Smooth muscle cell (in vitro differentiated cells): ENCODE measurements at regions not wholly inside any gene's neighbourhood (a gene's known extent, or its start where the extent isn't known, plus 50 kb on each side); places are given as distances from the start of the nearest gene placed in this dataset.

ENCODE experiments used
- DNase-seq: peaks from one replicate; lab custom pipeline; 2025; ENCODE audit not compliant: unreplicated experiment; lab: John Stamatoyannopoulos, UW
- H2AFZ ChIP-seq: fragments of 200-600 bp; sonication (generic); 2 replicates; pipeline ENCODE4 v1.6.0; 2016; ENCODE audit warnings: antibody characterized with exemption, low read depth, mild to moderate bottlenecking
- H3F3A ChIP-seq: fragments of 200-600 bp; sonication (generic); 2 replicates; pipeline ENCODE4 v1.6.0; 2017; ENCODE audit warnings: antibody characterized with exemption, low read depth
- H3K27ac ChIP-seq: fragments of 200-600 bp; sonication (generic); 2 replicates; pipeline ENCODE4 v1.5.1; 2016; ENCODE audit warnings: low read depth, mild to moderate bottlenecking
- H3K27me3 ChIP-seq: fragments of 200-600 bp; sonication (generic); 2 replicates; pipeline ENCODE4 v1.6.1; 2016; ENCODE audit warnings: low read depth, mild to moderate bottlenecking
- H3K36me3 ChIP-seq: fragments of 200-600 bp; sonication (generic); 2 replicates; pipeline ENCODE4 v1.5.1; 2016; ENCODE audit warnings: low read depth
- H3K4me1 ChIP-seq: fragments of 200-600 bp; sonication (generic); 2 replicates; pipeline ENCODE4 v1.5.1; 2016; ENCODE audit warnings: low read depth
- H3K4me2 ChIP-seq: fragments of 200-600 bp; sonication (generic); 2 replicates; pipeline ENCODE4 v1.6.0; 2016; ENCODE audit warnings: mild to moderate bottlenecking
- H3K4me3 ChIP-seq: fragments of 200-600 bp; sonication (generic); 2 replicates; pipeline ENCODE4 v1.5.1; 2016; ENCODE audit warnings: mild to moderate bottlenecking
- H3K79me2 ChIP-seq: fragments of 200-600 bp; sonication (generic); 2 replicates; pipeline ENCODE4 v1.6.0; 2016; ENCODE audit warnings: low read depth, mild to moderate bottlenecking
- H3K9ac ChIP-seq: fragments of 200-600 bp; sonication (generic); 2 replicates; pipeline ENCODE4 v1.6.0; 2016; ENCODE audit warnings: low read depth
- H3K9me3 ChIP-seq: fragments of 200-600 bp; sonication (generic); replicated peaks from 2 replicates; pipeline ENCODE4 v1.5.1; 2016; ENCODE audit warnings: low read depth
- H4K20me1 ChIP-seq: fragments of 200-600 bp; sonication (generic); 2 replicates; pipeline ENCODE4 v1.6.0; 2016; ENCODE audit warnings: low read depth
- WGBS: methylation state at CpG from one replicate; pipeline ENCODE4 v1.1.7; 2016; ENCODE audit warnings: low lambda C conversion rate; 5-methylcytosine and 5-hydroxymethylcytosine counted together
- TF ChIP-seq, protein P1 (sequence below): fragments of 200-600 bp; sonication (generic); IDR thresholded peaks from 2 replicates; pipeline ENCODE4 v1.5.1; 2017; ENCODE audit warnings: borderline replicate concordance, mild to moderate bottlenecking, antibody characterized with exemption; ENCODE audit not compliant: insufficient read depth, poor library complexity, severe bottlenecking

DNA sequence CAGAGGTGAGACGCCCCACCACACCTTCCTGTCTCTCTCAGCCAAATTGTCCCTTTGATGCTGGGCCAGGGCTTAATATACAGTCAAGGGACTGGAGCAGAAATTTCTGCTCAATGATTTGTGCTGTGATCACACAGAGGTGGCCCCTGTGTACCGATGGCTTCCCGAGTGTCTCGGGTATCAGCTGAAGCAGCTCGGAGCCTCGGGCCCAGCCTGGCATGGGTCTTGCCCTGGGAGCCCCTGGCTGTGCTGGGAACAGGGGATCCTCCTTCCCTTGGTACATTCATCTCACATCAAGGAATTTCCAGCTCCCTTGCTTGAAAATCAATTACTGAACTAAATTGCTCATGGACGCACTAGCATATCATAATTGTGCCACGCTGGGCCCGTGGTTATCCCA is 148.8 kb upstream of the C1orf174 start:
- TF ChIP-seq, protein P1, sequence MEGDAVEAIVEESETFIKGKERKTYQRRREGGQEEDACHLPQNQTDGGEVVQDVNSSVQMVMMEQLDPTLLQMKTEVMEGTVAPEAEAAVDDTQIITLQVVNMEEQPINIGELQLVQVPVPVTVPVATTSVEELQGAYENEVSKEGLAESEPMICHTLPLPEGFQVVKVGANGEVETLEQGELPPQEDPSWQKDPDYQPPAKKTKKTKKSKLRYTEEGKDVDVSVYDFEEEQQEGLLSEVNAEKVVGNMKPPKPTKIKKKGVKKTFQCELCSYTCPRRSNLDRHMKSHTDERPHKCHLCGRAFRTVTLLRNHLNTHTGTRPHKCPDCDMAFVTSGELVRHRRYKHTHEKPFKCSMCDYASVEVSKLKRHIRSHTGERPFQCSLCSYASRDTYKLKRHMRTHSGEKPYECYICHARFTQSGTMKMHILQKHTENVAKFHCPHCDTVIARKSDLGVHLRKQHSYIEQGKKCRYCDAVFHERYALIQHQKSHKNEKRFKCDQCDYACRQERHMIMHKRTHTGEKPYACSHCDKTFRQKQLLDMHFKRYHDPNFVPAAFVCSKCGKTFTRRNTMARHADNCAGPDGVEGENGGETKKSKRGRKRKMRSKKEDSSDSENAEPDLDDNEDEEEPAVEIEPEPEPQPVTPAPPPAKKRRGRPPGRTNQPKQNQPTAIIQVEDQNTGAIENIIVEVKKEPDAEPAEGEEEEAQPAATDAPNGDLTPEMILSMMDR = no peak
- Histone ChIP-seq H3K9me3 (no peaks in the 10 kb centered on the region), H3F3A (no peaks in the 10 kb centered on the region), H4K20me1 (no peaks in the 10 kb centered on the region), H2AFZ (no peak overlapping the region), H3K9ac (no peak overlapping the region), H3K27me3 (no peaks in the 10 kb centered on the region), H3K4me2 (no peak overlapping the region), H3K4me3 (no peak overlapping the region), H3K36me3 (no peaks in the 10 kb centered on the region), H3K79me2 (no peaks in the 10 kb centered on the region), H3K4me1 (no peaks in the 10 kb centered on the region), H3K27ac (no peak overlapping the region)
- DNase-seq = no peak
- WGBS = 92% methylated on average over 9 of the region's 9 CpGs

DNA sequence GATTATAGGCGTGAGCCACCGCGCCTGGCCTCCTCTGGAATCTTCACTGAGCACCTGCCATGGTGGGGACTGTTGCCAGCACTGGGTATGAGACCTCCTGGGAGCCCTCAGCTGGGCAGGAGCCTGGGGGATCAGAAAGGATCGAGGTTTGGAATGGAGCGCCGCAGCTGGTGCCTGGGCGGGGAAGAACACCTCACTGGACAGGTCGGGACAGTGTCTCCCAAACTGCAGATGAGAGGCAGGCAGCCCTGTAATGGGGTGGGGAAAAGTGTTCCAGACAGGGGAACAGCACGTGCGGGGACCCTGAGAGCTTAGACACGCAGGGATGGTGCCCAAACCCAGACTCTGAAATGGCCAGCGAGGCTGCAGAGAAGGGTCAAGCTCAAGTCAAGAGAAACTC is 150.9 kb upstream of the C1orf174 start:
- Histone ChIP-seq H2AFZ (no peak overlapping the region), H3K9me3 (no peaks in the 10 kb centered on the region), H3K4me3 (no peak overlapping the region), H3K27ac (no peak overlapping the region), H3K27me3 (no peaks in the 10 kb centered on the region), H3K4me1 (no peaks in the 10 kb centered on the region), H3K79me2 (no peaks in the 10 kb centered on the region), H3F3A (no peaks in the 10 kb centered on the region), H3K36me3 (no peaks in the 10 kb centered on the region), H3K4me2 (no peak overlapping the region), H4K20me1 (no peaks in the 10 kb centered on the region), H3K9ac (no peak overlapping the region)
- DNase-seq = no peak
- WGBS = 95% methylated on average over 12 of the region's 12 CpGs
- TF ChIP-seq, protein P1 = no peak

DNA sequence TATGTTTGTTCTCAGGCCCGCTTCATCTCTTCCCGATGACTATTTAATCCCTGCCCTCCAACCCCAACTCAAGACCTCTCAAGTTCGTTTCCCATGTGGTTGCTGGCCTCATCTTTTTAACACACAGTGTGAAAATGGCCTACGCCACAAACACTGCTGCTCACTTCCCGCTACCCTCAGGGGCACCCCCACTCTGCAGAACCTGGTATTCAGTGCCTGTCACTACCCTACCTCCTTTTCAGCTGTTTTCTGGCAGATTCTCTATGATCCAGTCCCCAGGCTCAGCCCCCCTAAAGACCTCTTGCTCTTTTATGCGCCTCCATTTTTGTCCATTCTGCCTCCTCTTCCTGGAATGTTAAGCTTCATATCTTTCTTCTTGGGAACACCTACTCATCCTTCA is 152.6 kb upstream of the C1orf174 start:
- Histone ChIP-seq H3F3A (no peaks in the 10 kb centered on the region), H3K27ac (no peak overlapping the region), H3K27me3 (no peaks in the 10 kb centered on the region), H3K9ac (no peak overlapping the region), H3K4me3 (no peak overlapping the region), H3K4me2 (no peak overlapping the region), H2AFZ (no peak overlapping the region), H3K79me2 (no peaks in the 10 kb centered on the region), H3K36me3 (no peaks in the 10 kb centered on the region), H3K9me3 (no peaks in the 10 kb centered on the region), H3K4me1 (no peaks in the 10 kb centered on the region), H4K20me1 (no peaks in the 10 kb centered on the region)
- TF ChIP-seq, protein P1 = no peak
- no peak for DNase-seq
- 83% methylated on average over 6 of the region's 6 CpGs for WGBS

- no peak overlapping the region for H3K4me2 ChIP-seq
- no peak overlapping the region for H2AFZ ChIP-seq
- WGBS = 85% methylated on average over 8 of the region's 8 CpGs
- H3K4me1 ChIP-seq = no peaks in the 10 kb centered on the region
- H3F3A ChIP-seq = no peaks in the 10 kb centered on the region
- no peak overlapping the region for H3K27ac ChIP-seq
- no peak for DNase-seq
- no peaks in the 10 kb centered on the region for H3K79me2 ChIP-seq
- TF ChIP-seq, protein P1 = no peak
- H4K20me1 ChIP-seq = no peaks in the 10 kb centered on the region
- no peaks in the 10 kb centered on the region for H3K9me3 ChIP-seq
- H3K27me3 ChIP-seq = no peaks in the 10 kb centered on the region
- no peak overlapping the region for H3K4me3 ChIP-seq
- no peak overlapping the region for H3K9ac ChIP-seq
- no peaks in the 10 kb centered on the region for H3K36me3 ChIP-seq
These were observed 153.2 kb upstream of the C1orf174 start for GRCh38 chr1:4053160-4053748.
